HCT116 (cell line): ENCODE measurements at regions not wholly inside any gene's neighbourhood (a gene's known extent, or its start where the extent isn't known, plus 50 kb on each side); places are given as distances from the start of the nearest gene placed in this dataset.

Experiments used
- ATAC-seq: fragments of 200-7000 bp; cut with Tn5 transposase; 2 replicates; pipeline ENCODE4 v1.9.1; 2020; ENCODE audit warnings: mild to moderate bottlenecking, moderate library complexity
- BruUV-seq: library from RNA; stranded (reverse); fragments of 400-500 nt; replicated peaks from 2 replicates; lab custom pipeline; 2021; lab: Mats Ljungman, UMichigan
- CTCF ChIA-PET: fragments of 300-600 bp; sonication (Branson Sonifier 250); formaldehyde crosslinking; loops from one replicate; lab custom pipeline; 2021; ENCODE audit warnings: antibody characterized with exemption; lab: Charles Lee
- POLR2A ChIA-PET: fragments of 300-600, 350-600 bp; sonication (Branson Sonifier 250); formaldehyde crosslinking; loops from one replicate; lab custom pipeline; 2021; ENCODE audit warnings: antibody characterized with exemption; lab: Charles Lee
- RAD21 ChIA-PET, 2 experiments: fragments of 300-600 bp; sonication (Branson Sonifier 250); formaldehyde crosslinking; loops; one replicate each; lab custom pipeline; 2023; ENCODE audit warnings: low total read pairs in 2 of 2; ENCODE audit not compliant: uncharacterized antibody in 2 of 2, unreplicated experiment in 2 of 2, low non-redundant PET in 1 of 2; lab: Charles Lee
- DNase-seq: peaks from one replicate; pipeline ENCODE4 v3.0.0-alpha.2; 2010; ENCODE audit warnings: low read depth, low spot score
- H2AFZ ChIP-seq: fragments of 200-600 bp; shearing (Covaris generic), sonication (generic); 2 replicates; pipeline ENCODE4 v1.6.1; 2017; ENCODE audit warnings: low read depth, mixed run types, mixed read lengths, antibody characterized with exemption, low read length; ENCODE audit not compliant: poor library complexity, severe bottlenecking
- H3K27ac ChIP-seq: 2 replicates; pipeline ENCODE4 v1.5.1; 2012; ENCODE audit warnings: low read depth, low read length
- H3K27me3 ChIP-seq: fragments of 200-600 bp; sonication (generic); 2 replicates; pipeline ENCODE4 v1.6.1; 2016; ENCODE audit warnings: mixed run types, low read length, mixed read lengths; ENCODE audit not compliant: insufficient read depth
- H3K36me3 ChIP-seq, 2 experiments: fragments of 200-500 bp in 1 of 2; fragments of 200-600 bp in 1 of 2; sonication (Bioruptor generic) in 1 of 2; sonication (generic) in 1 of 2; 2 replicates each; pipeline versions ENCODE4 v1.5.1 to v1.6.1; 2014 to 2016; ENCODE audit warnings: low read length in 2 of 2, inconsistent platforms in 1 of 2, mixed read lengths in 1 of 2, mixed run types in 1 of 2; ENCODE audit not compliant: insufficient read depth in 2 of 2, control insufficient read depth in 1 of 2
- H3K4me1 ChIP-seq, 2 experiments: fragments of 200-600 bp in 1 of 2; sonication (generic) in 1 of 2; 2 replicates each; pipeline versions ENCODE4 v1.5.1 to v1.6.1; 2012 to 2017; ENCODE audit warnings: low read length in 2 of 2, inconsistent platforms in 1 of 2, mild to moderate bottlenecking in 1 of 2, mixed read lengths in 1 of 2, mixed run types in 1 of 2, moderate library complexity in 1 of 2; ENCODE audit not compliant: insufficient read depth in 2 of 2, control insufficient read depth in 1 of 2
- H3K4me2 ChIP-seq: fragments of 200-600 bp; sonication (generic); 2 replicates; pipeline ENCODE4 v1.6.1; 2017; ENCODE audit warnings: mixed run types, low read length, mixed read lengths
- H3K4me3 ChIP-seq, 2 experiments: fragments of 200-600 bp in 1 of 2; sonication (generic) in 1 of 2; replicated peaks in 1 of 2; 2 replicates each; pipeline ENCODE4 v1.5.1; 2011 to 2016; ENCODE audit warnings: low read length in 2 of 2, control low read depth in 1 of 2, low read depth in 1 of 2, mild to moderate bottlenecking in 1 of 2, mixed read lengths in 1 of 2, mixed run types in 1 of 2
- H3K79me2 ChIP-seq: fragments of 200-600 bp; sonication (generic); 2 replicates; pipeline ENCODE4 v1.6.1; 2017; ENCODE audit warnings: mild to moderate bottlenecking, mixed run types, low read length, moderate library complexity, mixed read lengths; ENCODE audit not compliant: insufficient read depth
- H3K9ac ChIP-seq: fragments of 200-600 bp; sonication (generic); 2 replicates; pipeline ENCODE4 v1.6.1; 2016; ENCODE audit warnings: low read length, mixed read lengths
- H3K9me2 ChIP-seq: fragments of 200-600 bp; sonication (generic), shearing (Covaris generic); 2 replicates; pipeline ENCODE4 v1.6.1; 2017; ENCODE audit warnings: mixed run types, mild to moderate bottlenecking, moderate library complexity; ENCODE audit not compliant: insufficient read depth
- H3K9me3 ChIP-seq, 2 experiments: fragments of 200-500 bp in 1 of 2; fragments of 200-600 bp in 1 of 2; sonication (Bioruptor generic) in 1 of 2; sonication (generic) in 1 of 2; 2 replicates each; pipeline ENCODE4 v1.6.1; 2014 to 2017; ENCODE audit warnings: low read length in 2 of 2, mixed read lengths in 2 of 2, inconsistent platforms in 1 of 2, low read depth in 1 of 2, mild to moderate bottlenecking in 1 of 2, mixed run types in 1 of 2, moderate library complexity in 1 of 2; ENCODE audit not compliant: control insufficient read depth in 1 of 2, insufficient read depth in 1 of 2
- H4K20me1 ChIP-seq: fragments of 200-600 bp; sonication (generic), shearing (Covaris generic); 2 replicates; pipeline ENCODE4 v1.6.1; 2017; ENCODE audit warnings: mixed run types, mild to moderate bottlenecking, moderate library complexity; ENCODE audit not compliant: insufficient read depth
- ELF1 ChIP-seq: IDR thresholded peaks from 2 replicates; pipeline ENCODE4 v1.6.1; 2012; ENCODE audit warnings: low read depth, borderline replicate concordance
- EZH2 ChIP-seq: fragments of 200-600 bp; sonication (generic); IDR thresholded peaks from 2 replicates; pipeline ENCODE4 v1.6.1; 2017; ENCODE audit warnings: antibody characterized with exemption, mixed run types
- FOSL1 ChIP-seq: IDR thresholded peaks from 2 replicates; pipeline ENCODE4 v1.6.1; 2012; ENCODE audit warnings: low read depth
- POLR2A ChIP-seq: IDR thresholded peaks from 2 replicates; pipeline ENCODE4 v1.7.0; 2011; ENCODE audit warnings: borderline replicate concordance; ENCODE audit not compliant: insufficient read depth, insufficient read length; ENCODE audit errors: extremely low read depth
- POLR2AphosphoS5 ChIP-seq: IDR thresholded peaks from 2 replicates; pipeline ENCODE4 v1.6.1; 2011; ENCODE audit warnings: mild to moderate bottlenecking, low read depth, low read length, moderate library complexity
- RAD21 ChIP-seq: IDR thresholded peaks from 2 replicates; pipeline ENCODE4 v1.6.1; 2012; ENCODE audit warnings: low read depth, mild to moderate bottlenecking
- SP1 ChIP-seq: IDR thresholded peaks from 2 replicates; pipeline ENCODE4 v1.6.1; 2012; ENCODE audit warnings: low read depth
- ZFX ChIP-seq: fragments of 450-650 bp; IDR thresholded peaks from 2 replicates; pipeline ENCODE4 v1.6.1; 2017
- ZNF274 ChIP-seq: fragments of 200-500 bp; sonication (Bioruptor generic); IDR thresholded peaks from 2 replicates; pipeline ENCODE4 v1.6.1; 2014; ENCODE audit warnings: mild to moderate bottlenecking, low read depth, low read length, inconsistent platforms
- intact Hi-C: fragments of 100-400 bp; cut with micrococcal nuclease; formaldehyde crosslinking; loops from 2 replicates; pipeline ENCODE4 v1.10.0; 2022
- TF ChIP-seq, protein P1 (sequence below): IDR thresholded peaks from 2 replicates; pipeline ENCODE4 v1.6.1; 2012; ENCODE audit warnings: low read depth
- TF ChIP-seq, protein P2 (sequence below): IDR thresholded peaks from 2 replicates; pipeline ENCODE4 v1.6.1; 2012
- TF ChIP-seq, protein P3 (sequence below): IDR thresholded peaks from 2 replicates; pipeline ENCODE4 v1.6.1; 2011; ENCODE audit warnings: mild to moderate bottlenecking, low read length, moderate library complexity; ENCODE audit not compliant: insufficient replicate concordance; ENCODE audit errors: extremely low read depth

GRCh38 chr16:86810062-86810461, 231.7 kb downstream of the FOXL1 start:
- Histone ChIP-seq H3K9ac (no peak overlapping the region), H3K79me2 (no peaks in the 10 kb centered on the region), H3K9me2 (no peaks in the 10 kb centered on the region), H3K4me3 (no peak overlapping the region), H4K20me1 (no peaks in the 10 kb centered on the region), H2AFZ (no peak overlapping the region), H3K4me1 (no peaks in the 10 kb centered on the region), H3K27me3 (peaks cover 93% of the 10 kb centered on the region), H3K36me3 (no peaks in the 10 kb centered on the region), H3K27ac (no peak overlapping the region), H3K4me2 (no peak overlapping the region), H3K9me3 (no peaks in the 10 kb centered on the region)
- no TSS peak for BruUV-seq
- intact Hi-C loops: no loop called here
- no peak for TF ChIP-seq POLR2A
- TF ChIP-seq EZH2: peak; percentile 98; the same call in 1 of the 2 replicates
- DNase-seq (no peak), ATAC-seq (no peak)
- ChIA-PET RAD21 (no interaction called here), POLR2A (no interaction called here), CTCF (interaction anchor here (1.2 to 1.7 kb wide), 3 partner anchors 9 to 252 kb away, joined by 3 to 5 read pairs (median 4); no protein-coding TSS in a partner anchor)

DNA sequence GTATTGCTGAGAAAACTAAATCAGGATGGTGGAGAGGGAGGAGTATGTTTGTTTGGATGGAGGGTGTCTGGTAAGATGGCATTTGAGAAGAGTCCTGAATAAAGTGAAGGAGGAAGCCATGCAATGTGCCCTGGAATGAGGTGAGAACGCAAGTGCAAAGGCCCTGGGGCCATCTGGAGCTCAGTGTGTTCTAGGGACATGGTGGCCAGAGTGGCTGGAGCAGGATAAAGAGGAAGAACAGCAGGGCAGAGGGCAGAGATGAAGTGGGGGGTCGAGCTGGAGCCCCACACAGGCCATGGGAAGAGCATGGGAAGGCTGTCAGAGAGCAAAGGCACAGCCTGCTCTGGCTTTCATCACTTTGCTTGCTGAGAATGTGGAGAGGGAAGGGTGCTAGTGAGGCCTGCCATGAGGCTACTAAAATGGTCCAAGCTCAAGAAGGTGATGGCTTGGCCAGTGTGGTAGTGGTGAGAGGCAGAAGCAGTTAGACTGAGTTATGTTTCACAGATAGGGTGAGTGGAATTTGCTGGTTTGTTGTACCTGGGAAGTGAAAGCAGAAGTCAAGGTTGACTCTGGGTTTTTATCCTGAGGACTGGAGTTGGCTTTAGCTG, 234.1 kb downstream of the FOXL1 start:
- no peak for TF ChIP-seq EZH2
- TF ChIP-seq, protein P1, sequence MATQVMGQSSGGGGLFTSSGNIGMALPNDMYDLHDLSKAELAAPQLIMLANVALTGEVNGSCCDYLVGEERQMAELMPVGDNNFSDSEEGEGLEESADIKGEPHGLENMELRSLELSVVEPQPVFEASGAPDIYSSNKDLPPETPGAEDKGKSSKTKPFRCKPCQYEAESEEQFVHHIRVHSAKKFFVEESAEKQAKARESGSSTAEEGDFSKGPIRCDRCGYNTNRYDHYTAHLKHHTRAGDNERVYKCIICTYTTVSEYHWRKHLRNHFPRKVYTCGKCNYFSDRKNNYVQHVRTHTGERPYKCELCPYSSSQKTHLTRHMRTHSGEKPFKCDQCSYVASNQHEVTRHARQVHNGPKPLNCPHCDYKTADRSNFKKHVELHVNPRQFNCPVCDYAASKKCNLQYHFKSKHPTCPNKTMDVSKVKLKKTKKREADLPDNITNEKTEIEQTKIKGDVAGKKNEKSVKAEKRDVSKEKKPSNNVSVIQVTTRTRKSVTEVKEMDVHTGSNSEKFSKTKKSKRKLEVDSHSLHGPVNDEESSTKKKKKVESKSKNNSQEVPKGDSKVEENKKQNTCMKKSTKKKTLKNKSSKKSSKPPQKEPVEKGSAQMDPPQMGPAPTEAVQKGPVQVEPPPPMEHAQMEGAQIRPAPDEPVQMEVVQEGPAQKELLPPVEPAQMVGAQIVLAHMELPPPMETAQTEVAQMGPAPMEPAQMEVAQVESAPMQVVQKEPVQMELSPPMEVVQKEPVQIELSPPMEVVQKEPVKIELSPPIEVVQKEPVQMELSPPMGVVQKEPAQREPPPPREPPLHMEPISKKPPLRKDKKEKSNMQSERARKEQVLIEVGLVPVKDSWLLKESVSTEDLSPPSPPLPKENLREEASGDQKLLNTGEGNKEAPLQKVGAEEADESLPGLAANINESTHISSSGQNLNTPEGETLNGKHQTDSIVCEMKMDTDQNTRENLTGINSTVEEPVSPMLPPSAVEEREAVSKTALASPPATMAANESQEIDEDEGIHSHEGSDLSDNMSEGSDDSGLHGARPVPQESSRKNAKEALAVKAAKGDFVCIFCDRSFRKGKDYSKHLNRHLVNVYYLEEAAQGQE: no peak
- no peak for TF ChIP-seq ZFX
- no peak for TF ChIP-seq RAD21
- TF ChIP-seq ZNF274: no peak
- TF ChIP-seq FOSL1: no peak
- TF ChIP-seq, protein P2, sequence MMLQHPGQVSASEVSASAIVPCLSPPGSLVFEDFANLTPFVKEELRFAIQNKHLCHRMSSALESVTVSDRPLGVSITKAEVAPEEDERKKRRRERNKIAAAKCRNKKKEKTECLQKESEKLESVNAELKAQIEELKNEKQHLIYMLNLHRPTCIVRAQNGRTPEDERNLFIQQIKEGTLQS: no peak
- no peak for TF ChIP-seq SP1
- TF ChIP-seq POLR2AphosphoS5: no peak
- TF ChIP-seq ELF1: no peak
- TF ChIP-seq, protein P3, sequence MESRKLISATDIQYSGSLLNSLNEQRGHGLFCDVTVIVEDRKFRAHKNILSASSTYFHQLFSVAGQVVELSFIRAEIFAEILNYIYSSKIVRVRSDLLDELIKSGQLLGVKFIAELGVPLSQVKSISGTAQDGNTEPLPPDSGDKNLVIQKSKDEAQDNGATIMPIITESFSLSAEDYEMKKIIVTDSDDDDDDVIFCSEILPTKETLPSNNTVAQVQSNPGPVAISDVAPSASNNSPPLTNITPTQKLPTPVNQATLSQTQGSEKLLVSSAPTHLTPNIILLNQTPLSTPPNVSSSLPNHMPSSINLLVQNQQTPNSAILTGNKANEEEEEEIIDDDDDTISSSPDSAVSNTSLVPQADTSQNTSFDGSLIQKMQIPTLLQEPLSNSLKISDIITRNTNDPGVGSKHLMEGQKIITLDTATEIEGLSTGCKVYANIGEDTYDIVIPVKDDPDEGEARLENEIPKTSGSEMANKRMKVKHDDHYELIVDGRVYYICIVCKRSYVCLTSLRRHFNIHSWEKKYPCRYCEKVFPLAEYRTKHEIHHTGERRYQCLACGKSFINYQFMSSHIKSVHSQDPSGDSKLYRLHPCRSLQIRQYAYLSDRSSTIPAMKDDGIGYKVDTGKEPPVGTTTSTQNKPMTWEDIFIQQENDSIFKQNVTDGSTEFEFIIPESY: no peak
- intact Hi-C loops: no loop called here
- Histone ChIP-seq H3K27ac (no peak overlapping the region), H2AFZ (no peak overlapping the region), H3K79me2 (no peaks in the 10 kb centered on the region), H4K20me1 (no peaks in the 10 kb centered on the region), H3K4me3 (no peak overlapping the region), H3K9me2 (no peaks in the 10 kb centered on the region), H3K9me3 (no peaks in the 10 kb centered on the region), H3K4me1 (no peaks in the 10 kb centered on the region), H3K4me2 (no peak overlapping the region), H3K27me3 (peaks cover 95% of the 10 kb centered on the region), H3K9ac (no peak overlapping the region), H3K36me3 (no peaks in the 10 kb centered on the region)
- no TSS peak for BruUV-seq
- ATAC-seq: no peak
- ChIA-PET POLR2A (no interaction called here), CTCF (no interaction called here), RAD21 (no interaction called here)
- no peak for DNase-seq
